WTC11 (cell line): ENCODE measurements at regions not wholly inside any gene's neighbourhood (a gene's known extent, or its start where the extent isn't known, plus 50 kb on each side); places are given as distances from the start of the nearest gene placed in this dataset.

ENCODE experiments used
- ATAC-seq: fragments of 200-7000 bp; cut with Tn5 transposase; 2 replicates; pipeline ENCODE4 v1.10.0; 2021; ENCODE audit warnings: mild to moderate bottlenecking, moderate library complexity
- CTCF ChIA-PET: fragments of 300-600 bp; sonication (Branson Sonifier 250); formaldehyde crosslinking; loops from one replicate; lab custom pipeline; 2021; ENCODE audit warnings: antibody characterized with exemption; lab: Charles Lee
- POLR2A ChIA-PET: fragments of 350-600 bp; sonication (Branson Sonifier 250); formaldehyde crosslinking; loops from one replicate; lab custom pipeline; 2021; ENCODE audit warnings: antibody characterized with exemption; lab: Charles Lee
- DNase-seq: peaks from one replicate; pipeline ENCODE4 v3.0.0; 2021; ENCODE audit warnings: low spot score
- H3K27ac Mint-ChIP-seq: 2 replicates; pipeline ENCODE4 v1.8.0; 2021; ENCODE audit warnings: mixed read lengths
- H3K27me3 Mint-ChIP-seq: 2 replicates; pipeline ENCODE4 v1.8.0; 2021; ENCODE audit warnings: low read depth, mild to moderate bottlenecking, moderate library complexity, mixed read lengths
- H3K36me3 Mint-ChIP-seq: 2 replicates; pipeline ENCODE4 v1.8.0; 2021; ENCODE audit warnings: mixed read lengths
- H3K4me1 Mint-ChIP-seq: 2 replicates; pipeline ENCODE4 v1.8.0; 2022; ENCODE audit warnings: mixed read lengths
- H3K4me3 Mint-ChIP-seq: 2 replicates; pipeline ENCODE4 v1.8.0; 2021; ENCODE audit warnings: mild to moderate bottlenecking, moderate library complexity, mixed read lengths
- H3K9me3 Mint-ChIP-seq: 2 replicates; pipeline ENCODE4 v1.8.0; 2021; ENCODE audit warnings: mixed read lengths
- E2F4 ChIP-seq: sonication (generic); formaldehyde crosslinking; IDR thresholded peaks from 2 replicates; pipeline ENCODE4 v1.8.1; 2022; ENCODE audit warnings: low read depth, mild to moderate bottlenecking, moderate library complexity, missing genetic modification reagents, borderline replicate concordance
- EMX1 ChIP-seq: fragments of 250-450 bp; sonication (Bioruptor Pico); IDR thresholded peaks from 2 replicates; pipeline ENCODE4 v1.8.0; 2021; ENCODE audit warnings: mild to moderate bottlenecking
- FOXK1 ChIP-seq: sonication (generic); formaldehyde crosslinking; IDR thresholded peaks from 2 replicates; pipeline ENCODE4 v1.8.0; 2022; ENCODE audit warnings: mild to moderate bottlenecking, moderate library complexity, missing genetic modification reagents
- GRHL2 ChIP-seq: fragments of 250-450 bp; sonication (Bioruptor Pico); IDR thresholded peaks from 2 replicates; pipeline ENCODE4 v1.8.0; 2022; ENCODE audit warnings: mild to moderate bottlenecking, moderate library complexity; ENCODE audit not compliant: insufficient replicate concordance, severe bottlenecking
- HMGXB4 ChIP-seq: sonication (generic); formaldehyde crosslinking; IDR thresholded peaks from 2 replicates; pipeline ENCODE4 v1.8.1; 2023; ENCODE audit warnings: mild to moderate bottlenecking, moderate library complexity, missing genetic modification reagents
- MAX ChIP-seq: sonication (generic); formaldehyde crosslinking; IDR thresholded peaks from 2 replicates; pipeline ENCODE4 v1.8.0; 2022; ENCODE audit warnings: mild to moderate bottlenecking, missing genetic modification reagents
- MXD4 ChIP-seq: fragments of 250-450 bp; sonication (Bioruptor Pico); IDR thresholded peaks from 2 replicates; pipeline ENCODE4 v1.8.0; 2021; ENCODE audit warnings: mild to moderate bottlenecking, moderate library complexity, borderline replicate concordance
- NR3C1 ChIP-seq: sonication (generic); formaldehyde crosslinking; conservative IDR thresholded peaks from 2 replicates; pipeline ENCODE4 v1.8.1; 2023; ENCODE audit warnings: low read depth, mild to moderate bottlenecking, missing genetic modification reagents
- OVOL2 ChIP-seq: fragments of 250-450 bp; sonication (Bioruptor Pico); IDR thresholded peaks from 2 replicates; pipeline ENCODE4 v1.9.0; 2021; ENCODE audit warnings: mild to moderate bottlenecking, borderline replicate concordance
- PRRX2 ChIP-seq: fragments of 250-450 bp; sonication (Bioruptor Pico); IDR thresholded peaks from 2 replicates; pipeline ENCODE4 v1.8.0; 2021; ENCODE audit warnings: mild to moderate bottlenecking
- SMAD3 ChIP-seq: sonication (generic); formaldehyde crosslinking; IDR thresholded peaks from 2 replicates; pipeline ENCODE4 v1.8.0; 2022; ENCODE audit warnings: missing genetic modification reagents, mild to moderate bottlenecking, borderline replicate concordance
- SOX15 ChIP-seq: fragments of 250-450 bp; sonication (Bioruptor Pico); IDR thresholded peaks from 2 replicates; pipeline ENCODE4 v1.9.0; 2021; ENCODE audit warnings: mild to moderate bottlenecking
- USF2 ChIP-seq: sonication (generic); formaldehyde crosslinking; IDR thresholded peaks from 2 replicates; pipeline ENCODE4 v1.8.1; 2023; ENCODE audit warnings: mild to moderate bottlenecking, missing genetic modification reagents, moderate library complexity
- ZNF121 ChIP-seq: sonication (generic); formaldehyde crosslinking; IDR thresholded peaks from 2 replicates; pipeline ENCODE4 v1.8.0; 2023; ENCODE audit warnings: missing genetic modification reagents
- ZNF396 ChIP-seq: fragments of 250-450 bp; sonication (Bioruptor Pico); IDR thresholded peaks from 2 replicates; pipeline ENCODE4 v1.8.0; 2021; ENCODE audit warnings: mild to moderate bottlenecking, moderate library complexity, borderline replicate concordance
- ZNF416 ChIP-seq: fragments of 250-450 bp; sonication (Bioruptor Pico); IDR thresholded peaks from 2 replicates; pipeline ENCODE4 v1.9.0; 2021; ENCODE audit warnings: mild to moderate bottlenecking, inconsistent platforms
- ZNF423 ChIP-seq: fragments of 250-450 bp; sonication (Bioruptor Pico); IDR thresholded peaks from 2 replicates; pipeline ENCODE4 v2.1.2; 2022; ENCODE audit warnings: mild to moderate bottlenecking, moderate library complexity
- ZNF671 ChIP-seq: fragments of 250-450 bp; sonication (Bioruptor Pico); IDR thresholded peaks from 2 replicates; pipeline ENCODE4 v1.8.0; 2021; ENCODE audit warnings: mild to moderate bottlenecking
- TF ChIP-seq, protein P1 (sequence below): sonication (generic); formaldehyde crosslinking; IDR thresholded peaks from 2 replicates; pipeline ENCODE4 v1.8.1; 2022; ENCODE audit warnings: missing genetic modification reagents, borderline replicate concordance
- TF ChIP-seq, protein P2 (sequence below): fragments of 250-450 bp; sonication (Bioruptor Pico); IDR thresholded peaks from 2 replicates; pipeline ENCODE4 v1.9.0; 2021; ENCODE audit warnings: mild to moderate bottlenecking
- TF ChIP-seq, protein P3 (sequence below): sonication (generic); formaldehyde crosslinking; IDR thresholded peaks from 2 replicates; pipeline ENCODE4 v1.8.0; 2022; ENCODE audit warnings: mild to moderate bottlenecking, missing genetic modification reagents
- TF ChIP-seq, protein P4 (sequence below): fragments of 200-600 bp; IDR thresholded peaks from 2 replicates; pipeline ENCODE4 v1.8.0; 2022; ENCODE audit warnings: antibody characterized with exemption

DNA sequence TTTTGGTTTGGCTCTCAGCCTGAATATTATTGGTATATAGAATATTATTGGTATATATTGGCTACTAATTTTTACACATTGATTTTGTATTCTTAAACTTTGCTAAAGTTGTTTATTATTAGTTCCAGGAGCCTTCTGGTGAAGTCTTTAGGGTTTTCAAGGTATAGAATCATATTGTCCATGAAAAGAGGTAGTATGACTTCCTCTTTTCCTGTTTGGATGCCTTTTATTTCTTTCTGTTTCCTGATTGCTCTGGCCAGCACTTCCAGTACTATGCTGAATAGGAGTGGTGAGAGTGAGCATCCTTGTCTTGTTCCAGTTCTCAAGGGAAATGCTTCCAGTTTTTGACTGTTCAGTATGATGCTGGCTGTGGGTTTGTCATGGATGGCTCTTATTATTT, 107.3 kb upstream of the LIPC start:
- ChIA-PET CTCF (no interaction called here), POLR2A (no interaction called here)
- Mint-ChIP-seq H3K9me3 (peaks cover 20% of the 10 kb centered on the region), H3K4me3 (no peak overlapping the region), H3K36me3 (peaks cover 6% of the 10 kb centered on the region), H3K4me1 (peaks cover 4% of the 10 kb centered on the region), H3K27me3 (no peaks in the 10 kb centered on the region), H3K27ac (no peak overlapping the region)
- TF ChIP-seq NR3C1 (CRISPR knock-in tag), result no peak
- TF ChIP-seq, protein P1, sequence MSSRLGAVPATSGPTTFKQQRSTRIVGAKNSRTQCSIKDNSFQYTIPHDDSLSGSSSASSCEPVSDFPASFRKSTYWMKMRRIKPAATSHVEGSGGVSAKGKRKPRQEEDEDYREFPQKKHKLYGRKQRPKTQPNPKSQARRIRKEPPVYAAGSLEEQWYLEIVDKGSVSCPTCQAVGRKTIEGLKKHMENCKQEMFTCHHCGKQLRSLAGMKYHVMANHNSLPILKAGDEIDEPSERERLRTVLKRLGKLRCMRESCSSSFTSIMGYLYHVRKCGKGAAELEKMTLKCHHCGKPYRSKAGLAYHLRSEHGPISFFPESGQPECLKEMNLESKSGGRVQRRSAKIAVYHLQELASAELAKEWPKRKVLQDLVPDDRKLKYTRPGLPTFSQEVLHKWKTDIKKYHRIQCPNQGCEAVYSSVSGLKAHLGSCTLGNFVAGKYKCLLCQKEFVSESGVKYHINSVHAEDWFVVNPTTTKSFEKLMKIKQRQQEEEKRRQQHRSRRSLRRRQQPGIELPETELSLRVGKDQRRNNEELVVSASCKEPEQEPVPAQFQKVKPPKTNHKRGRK (CRISPR knock-in tag), result no peak
- no peak for TF ChIP-seq ZNF423
- TF ChIP-seq, protein P2, sequence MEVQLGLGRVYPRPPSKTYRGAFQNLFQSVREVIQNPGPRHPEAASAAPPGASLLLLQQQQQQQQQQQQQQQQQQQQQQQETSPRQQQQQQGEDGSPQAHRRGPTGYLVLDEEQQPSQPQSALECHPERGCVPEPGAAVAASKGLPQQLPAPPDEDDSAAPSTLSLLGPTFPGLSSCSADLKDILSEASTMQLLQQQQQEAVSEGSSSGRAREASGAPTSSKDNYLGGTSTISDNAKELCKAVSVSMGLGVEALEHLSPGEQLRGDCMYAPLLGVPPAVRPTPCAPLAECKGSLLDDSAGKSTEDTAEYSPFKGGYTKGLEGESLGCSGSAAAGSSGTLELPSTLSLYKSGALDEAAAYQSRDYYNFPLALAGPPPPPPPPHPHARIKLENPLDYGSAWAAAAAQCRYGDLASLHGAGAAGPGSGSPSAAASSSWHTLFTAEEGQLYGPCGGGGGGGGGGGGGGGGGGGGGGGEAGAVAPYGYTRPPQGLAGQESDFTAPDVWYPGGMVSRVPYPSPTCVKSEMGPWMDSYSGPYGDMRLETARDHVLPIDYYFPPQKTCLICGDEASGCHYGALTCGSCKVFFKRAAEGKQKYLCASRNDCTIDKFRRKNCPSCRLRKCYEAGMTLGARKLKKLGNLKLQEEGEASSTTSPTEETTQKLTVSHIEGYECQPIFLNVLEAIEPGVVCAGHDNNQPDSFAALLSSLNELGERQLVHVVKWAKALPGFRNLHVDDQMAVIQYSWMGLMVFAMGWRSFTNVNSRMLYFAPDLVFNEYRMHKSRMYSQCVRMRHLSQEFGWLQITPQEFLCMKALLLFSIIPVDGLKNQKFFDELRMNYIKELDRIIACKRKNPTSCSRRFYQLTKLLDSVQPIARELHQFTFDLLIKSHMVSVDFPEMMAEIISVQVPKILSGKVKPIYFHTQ (CRISPR knock-in tag), result no peak
- TF ChIP-seq MXD4, result no peak
- no peak for TF ChIP-seq SMAD3
- no peak for TF ChIP-seq EMX1 (CRISPR knock-in tag)
- TF ChIP-seq SOX15 (CRISPR knock-in tag), result no peak
- no peak for TF ChIP-seq GRHL2 (CRISPR knock-in tag)
- no peak for DNase-seq
- ATAC-seq, result no peak

DNA sequence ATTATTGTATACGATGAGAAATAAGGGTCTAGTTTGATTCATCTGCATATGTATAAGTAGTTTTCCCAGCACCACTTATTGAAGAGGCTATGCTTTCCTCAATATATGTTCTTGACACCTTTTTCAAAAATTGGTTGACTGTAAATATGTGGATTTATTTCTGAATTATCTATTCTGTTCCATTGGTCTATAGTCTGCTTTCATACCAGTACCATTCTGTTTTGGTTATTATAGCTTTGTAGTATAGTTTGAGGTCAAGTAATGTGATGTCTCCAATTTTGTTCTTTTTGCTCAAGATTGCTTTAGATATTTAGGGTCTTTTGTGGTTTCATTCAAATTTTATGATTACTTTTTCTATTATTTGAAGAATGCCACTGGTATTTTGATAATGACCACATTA, 103.8 kb upstream of the LIPC start:
- ATAC-seq (no peak), DNase-seq (no peak)
- Mint-ChIP-seq H3K9me3 (peaks cover 14% of the 10 kb centered on the region), H3K4me1 (peaks cover 36% of the 10 kb centered on the region), H3K27ac (no peak overlapping the region), H3K36me3 (peaks cover 6% of the 10 kb centered on the region), H3K4me3 (no peak overlapping the region), H3K27me3 (no peaks in the 10 kb centered on the region)
- ChIA-PET POLR2A (no interaction called here), CTCF (no interaction called here)
- no peak for TF ChIP-seq FOXK1
- no peak for TF ChIP-seq ZNF416
- TF ChIP-seq ZNF121, result no peak
- TF ChIP-seq NR3C1 (CRISPR knock-in tag), result no peak
- TF ChIP-seq E2F4 (CRISPR knock-in tag), result no peak
- no peak for TF ChIP-seq OVOL2 (CRISPR knock-in tag)
- TF ChIP-seq PRRX2 (CRISPR knock-in tag), result no peak
- no peak for TF ChIP-seq ZNF423
- TF ChIP-seq ZNF671 (CRISPR knock-in tag), result no peak
- TF ChIP-seq, protein P3, sequence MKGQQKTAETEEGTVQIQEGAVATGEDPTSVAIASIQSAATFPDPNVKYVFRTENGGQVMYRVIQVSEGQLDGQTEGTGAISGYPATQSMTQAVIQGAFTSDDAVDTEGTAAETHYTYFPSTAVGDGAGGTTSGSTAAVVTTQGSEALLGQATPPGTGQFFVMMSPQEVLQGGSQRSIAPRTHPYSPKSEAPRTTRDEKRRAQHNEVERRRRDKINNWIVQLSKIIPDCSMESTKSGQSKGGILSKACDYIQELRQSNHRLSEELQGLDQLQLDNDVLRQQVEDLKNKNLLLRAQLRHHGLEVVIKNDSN (CRISPR knock-in tag), result no peak
- TF ChIP-seq USF2, result no peak
- no peak for TF ChIP-seq ZNF396 (CRISPR knock-in tag)
- TF ChIP-seq HMGXB4 (CRISPR knock-in tag), result no peak
- TF ChIP-seq, protein P4, sequence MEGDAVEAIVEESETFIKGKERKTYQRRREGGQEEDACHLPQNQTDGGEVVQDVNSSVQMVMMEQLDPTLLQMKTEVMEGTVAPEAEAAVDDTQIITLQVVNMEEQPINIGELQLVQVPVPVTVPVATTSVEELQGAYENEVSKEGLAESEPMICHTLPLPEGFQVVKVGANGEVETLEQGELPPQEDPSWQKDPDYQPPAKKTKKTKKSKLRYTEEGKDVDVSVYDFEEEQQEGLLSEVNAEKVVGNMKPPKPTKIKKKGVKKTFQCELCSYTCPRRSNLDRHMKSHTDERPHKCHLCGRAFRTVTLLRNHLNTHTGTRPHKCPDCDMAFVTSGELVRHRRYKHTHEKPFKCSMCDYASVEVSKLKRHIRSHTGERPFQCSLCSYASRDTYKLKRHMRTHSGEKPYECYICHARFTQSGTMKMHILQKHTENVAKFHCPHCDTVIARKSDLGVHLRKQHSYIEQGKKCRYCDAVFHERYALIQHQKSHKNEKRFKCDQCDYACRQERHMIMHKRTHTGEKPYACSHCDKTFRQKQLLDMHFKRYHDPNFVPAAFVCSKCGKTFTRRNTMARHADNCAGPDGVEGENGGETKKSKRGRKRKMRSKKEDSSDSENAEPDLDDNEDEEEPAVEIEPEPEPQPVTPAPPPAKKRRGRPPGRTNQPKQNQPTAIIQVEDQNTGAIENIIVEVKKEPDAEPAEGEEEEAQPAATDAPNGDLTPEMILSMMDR, result no peak
- TF ChIP-seq MAX (CRISPR knock-in tag), result no peak
